ENCODE measurements at regions not wholly inside any gene's neighbourhood (a gene's known extent, or its start where the extent isn't known, plus 50 kb on each side); places are given as distances from the start of the nearest gene placed in this dataset.

DNA sequence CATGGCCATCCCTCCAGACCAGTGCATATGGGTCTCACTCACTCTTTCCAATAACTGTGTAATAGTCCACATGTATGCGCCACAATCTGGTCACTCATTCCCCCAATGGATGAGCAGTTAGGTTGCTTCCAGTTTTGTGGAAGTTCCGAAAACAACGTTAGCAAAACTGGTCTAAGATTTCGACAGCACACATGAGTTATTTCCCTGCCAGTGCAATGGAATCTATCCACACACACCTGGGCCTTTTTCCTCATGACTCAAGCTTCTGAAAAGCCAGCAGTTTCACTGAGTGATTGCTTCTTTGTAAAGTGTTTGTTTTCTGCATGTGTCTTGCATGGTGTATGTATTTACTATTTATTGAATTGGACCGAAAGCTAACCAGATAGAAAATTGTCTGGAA, 58.8 kb upstream of the FHIP2A start:
- Histone ChIP-seq H3K4ac (replicated peaks; ENCODE audit: insufficient read length, low read depth, low read length) (no peak overlapping the region), H4K8ac (ENCODE audit: extremely low read depth, insufficient read depth, low read length) (no peak overlapping the region)

More for the DNA sequence above, 58.8 kb upstream of the FHIP2A start:
- peaks cover 0 to 3% (median 0%) of the 10 kb centered on the region in 4 experiments; a peak in 2 of 7 replicates for H3K27me3 ChIP-seq (replicated peaks in 1 of 4; ENCODE audit: control insufficient read depth in 3 of 4, extremely low read depth in 1 of 4, insufficient read depth in 3 of 4, low read length in 3 of 4)
- no peak overlapping the region for H3K56ac ChIP-seq (replicated peaks; ENCODE audit: insufficient read length, low read depth, low read length)
- H3K27ac ChIP-seq (ENCODE audit: low read depth, low read length): no peak overlapping the region
- no peaks in the 10 kb centered on the region for H3K79me2 ChIP-seq (ENCODE audit: control insufficient read depth in 1 of 2, insufficient read depth in 2 of 2, low read length in 2 of 2)
- H3K79me1 ChIP-seq (ENCODE audit: low read depth, low read length): no peaks in the 10 kb centered on the region
- H2AK5ac ChIP-seq (ENCODE audit: low read depth, low read length): no peak overlapping the region
- no peak overlapping the region for H4K5ac ChIP-seq (ENCODE audit: insufficient read length, low read depth, low read length)
- no peak overlapping the region for H2AFZ ChIP-seq (ENCODE audit: low read length)
- H3K18ac ChIP-seq (ENCODE audit: extremely low read depth, low read length): no peak overlapping the region
- no peaks in the 10 kb centered on the region for H4K20me1 ChIP-seq (replicated peaks in 1 of 2; ENCODE audit: control insufficient read depth in 1 of 2, insufficient read depth in 2 of 2, low read length in 2 of 2)
- no peak for TF ChIP-seq EP300 (IDR thresholded peaks at IDR 0.05; ENCODE audit: borderline replicate concordance in 1 of 2, low read depth in 2 of 2, low read length in 2 of 2)
- TF ChIP-seq TBP (IDR thresholded peaks at IDR 0.05; ENCODE audit: low read depth, low read length): no peak
- TF ChIP-seq CHD2 (IDR thresholded peaks at IDR 0.05; ENCODE audit: low read length): no peak
- no peak for TF ChIP-seq EZH2 (IDR thresholded peaks at IDR 0.05; ENCODE audit: low read depth, low read length, severe bottlenecking)
- H4K91ac ChIP-seq (replicated peaks; ENCODE audit: insufficient read length, low read length): no peak overlapping the region
- POLR2A ChIA-PET (ENCODE audit: partially characterized antibody): no interaction called here
- H2BK120ac ChIP-seq (replicated peaks; ENCODE audit: low read depth, low read length): no peak overlapping the region
- no peak overlapping the region for H2BK20ac ChIP-seq (ENCODE audit: low read length)
- peaks cover 0 to 2% (median under 1%) of the 10 kb centered on the region in 4 experiments; a peak in 2 of 7 replicates for H3K4me1 ChIP-seq (replicated peaks in 1 of 4; ENCODE audit: control insufficient read depth in 3 of 4, insufficient read depth in 4 of 4, low read length in 3 of 4)
- H3K9me3 ChIP-seq (ENCODE audit: insufficient read depth in 2 of 2, low read depth in 1 of 2, low read length in 1 of 2): no peaks in the 10 kb centered on the region
- H3K9ac ChIP-seq (replicated peaks in 1 of 4; ENCODE audit: extremely low read depth in 1 of 4, low read depth in 3 of 4, low read length in 3 of 4): no peak overlapping the region
- CTCF ChIA-PET (ENCODE audit: partially characterized antibody): interaction anchor here (0.9 to 1.6 kb wide), 5 partner anchors 15 to 211 kb away, joined by 3 to 4 read pairs (median 3); no protein-coding TSS in a partner anchor
- H3K36me3 ChIP-seq (ENCODE audit: control insufficient read depth in 2 of 4, insufficient read depth in 4 of 4, low read length in 3 of 4): no peaks in the 10 kb centered on the region
- H3K14ac ChIP-seq (ENCODE audit: insufficient read length): no peak overlapping the region
- 92% methylated on average over 5 of the region's 5 CpGs; no CpG with 5 or more reads in 1 of the 2 experiments for WGBS, 2 experiments (ENCODE audit: extremely low coverage in 1 of 2, insufficient coverage in 1 of 2, insufficient read length in 1 of 2, insufficient replicate concordance in 2 of 2, low coverage in 1 of 2, low lambda C conversion rate in 2 of 2, missing lambda C conversion rate in 1 of 2)
- no peak overlapping the region for H2BK5ac ChIP-seq (ENCODE audit: low read depth, low read length)
- H2BK12ac ChIP-seq (ENCODE audit: low read depth, low read length): no peak overlapping the region
- no peak overlapping the region for H3K4me3 ChIP-seq (ENCODE audit: extremely low read depth in 1 of 4, insufficient read depth in 2 of 4, low read depth in 3 of 4, low read length in 4 of 4)
- no peak overlapping the region for H3K23ac ChIP-seq (ENCODE audit: insufficient read length)
- DNase-seq (ENCODE audit: low read depth in 1 of 2, low spot score in 2 of 2) (no peak), FAIRE-seq (no peak)
- H2BK15ac ChIP-seq (ENCODE audit: low read length): no peak overlapping the region
- H3K4me2 ChIP-seq (ENCODE audit: insufficient read depth in 1 of 2, low read depth in 2 of 2, low read length in 2 of 2): no peak overlapping the region
- H3K23me2 ChIP-seq (ENCODE audit: low read depth, low read length): peaks cover 8% of the 10 kb centered on the region; the same call in 1 of the 2 replicates
